ENCODE measurements at regions not wholly inside any gene's neighbourhood (a gene's known extent, or its start where the extent isn't known, plus 50 kb on each side); places are given as distances from the start of the nearest gene placed in this dataset.

GRCh38 chr17:83194761-83195329 lies 115.4 kb downstream of the METRNL start:
- TF ChIP-seq CTCF (IDR thresholded peaks at IDR 0.05) (no peak), POLR2A (IDR thresholded peaks at IDR 0.05) (no peak)

GRCh38 chr17:83195330-83196023 lies 116.1 kb downstream of the METRNL start:
- H3K4me3 ChIP-seq (replicated peaks in 1 of 3): no peak overlapping the region
- DNase-seq: peak; percentile 5 to 59
- TF ChIP-seq CTCF (IDR thresholded peaks at IDR 0.05) (peak in 3 of 6 experiments; percentile 20 to 30 (median 21)), POLR2A (IDR thresholded peaks at IDR 0.05) (no peak)
- peaks cover 9 to 43% of the 10 kb centered on the region in 2 donors for H3K4me1 ChIP-seq
- no peaks in the 10 kb centered on the region for H3K36me3 ChIP-seq
- H3K27me3 ChIP-seq: no peaks in the 10 kb centered on the region
- no peaks in the 10 kb centered on the region for H3K9me3 ChIP-seq
- 82 to 83% methylated on average over 8 to 15 of the region's 20 CpGs for WGBS, 2 donors
- intact Hi-C loops (cut with DNase I): no loop called here
- peak overlapping the region in 2 of 3 donors; percentile 48 to 71 for H3K27ac ChIP-seq

More at GRCh38 chr17:83194761-83195329, 115.4 kb downstream of the METRNL start:
- H3K9me3 ChIP-seq: no peaks in the 10 kb centered on the region
- H3K27ac ChIP-seq: peak overlapping the region in 1 of 3 donors; percentile 71
- WGBS, 2 donors: 96 to 97% methylated on average over 12 to 21 of the region's 24 CpGs
- intact Hi-C loops (cut with DNase I): no loop called here
- peaks cover 15 to 50% of the 10 kb centered on the region in 2 donors for H3K4me1 ChIP-seq
- no peaks in the 10 kb centered on the region for H3K36me3 ChIP-seq
- DNase-seq: peak in 1 of 2 donors; percentile 2
- no peak overlapping the region for H3K4me3 ChIP-seq (replicated peaks in 1 of 3)
- no peaks in the 10 kb centered on the region for H3K27me3 ChIP-seq

- Histone ChIP-seq H3K9me3 (no peaks in the 10 kb centered on the region), H3K4me1 (peaks cover 7 to 44% of the 10 kb centered on the region in 2 donors), H3K4me3 (replicated peaks in 1 of 3) (no peak overlapping the region), H3K27me3 (no peaks in the 10 kb centered on the region), H3K36me3 (no peaks in the 10 kb centered on the region), H3K27ac (peak overlapping the region in 2 of 3 donors; percentile 48 to 71)
- TF ChIP-seq CTCF (IDR thresholded peaks at IDR 0.05): no peak
- TF ChIP-seq POLR2A (IDR thresholded peaks at IDR 0.05): no peak
- WGBS, 2 donors: 68 to 74% methylated on average over 8 to 9 of the region's 9 CpGs
- intact Hi-C loops (cut with DNase I): no loop called here
- peak in 1 of 2 donors; percentile 1 for DNase-seq
These were observed 116.6 kb downstream of the METRNL start for GRCh38 chr17:83196024-83196365.

- Histone ChIP-seq H3K9me3 (no peaks in the 10 kb centered on the region), H3K27me3 (no peaks in the 10 kb centered on the region), H3K36me3 (no peaks in the 10 kb centered on the region), H3K27ac (peak overlapping the region in 1 of 3 donors; percentile 71), H3K4me3 (replicated peaks in 1 of 3) (no peak overlapping the region), H3K4me1 (peaks cover 7 to 45% of the 10 kb centered on the region in 2 donors)
- 92 to 97% methylated on average over 4 to 10 of the region's 10 CpGs for WGBS, 2 donors
- no peak for TF ChIP-seq CTCF (IDR thresholded peaks at IDR 0.05)
- no peak for TF ChIP-seq POLR2A (IDR thresholded peaks at IDR 0.05)
- intact Hi-C loops (cut with DNase I): no loop called here
- DNase-seq: peak in 1 of 2 donors; percentile 1
These were observed 117.0 kb downstream of the METRNL start for GRCh38 chr17:83196366-83196765.
